Fibroblast of villous mesenchyme (primary cell): ENCODE measurements at regions not wholly inside any gene's neighbourhood (a gene's known extent, or its start where the extent isn't known, plus 50 kb on each side); places are given as distances from the start of the nearest gene placed in this dataset.

Experiments
- DNase-seq: peaks from one replicate; pipeline ENCODE4 v3.0.0-alpha.2; 2010; ENCODE audit warnings: low read depth
- H3K4me3 ChIP-seq: 2 replicates; pipeline ENCODE4 v1.5.1; 2011; ENCODE audit warnings: low read depth, mild to moderate bottlenecking, low read length
- CTCF ChIP-seq: IDR thresholded peaks from 2 replicates; pipeline ENCODE4 v1.5.1; 2012; ENCODE audit warnings: low read depth, mild to moderate bottlenecking, low read length; ENCODE audit not compliant: insufficient read depth

GRCh38 chr10:43901744-43902504, 253.2 kb upstream of the ZNF32 start:
- H3K4me3 ChIP-seq = no peak overlapping the region
- no peak for TF ChIP-seq CTCF
- DNase-seq = no peak

DNA sequence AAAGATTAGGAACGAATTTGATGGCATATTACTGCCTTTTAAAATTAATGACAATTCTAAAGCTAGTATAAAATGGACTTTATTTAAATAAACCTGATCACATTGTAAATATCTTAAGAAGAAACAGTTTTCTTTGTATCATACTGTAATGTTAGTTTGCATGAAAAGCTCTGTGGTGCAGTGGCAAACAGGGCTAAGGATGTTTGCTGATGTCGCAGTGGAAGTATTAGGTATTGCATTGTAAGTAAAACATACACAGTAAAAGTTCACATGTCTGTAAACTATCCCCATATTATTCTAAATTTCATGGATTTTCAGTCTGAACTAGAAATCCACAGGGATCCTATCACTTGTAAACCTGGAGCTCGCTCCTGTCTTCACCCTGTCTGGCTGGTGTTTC, 252.6 kb upstream of the ZNF32 start:
- peak; percentile 27 for TF ChIP-seq CTCF
- H3K4me3 ChIP-seq = no peak overlapping the region
- no peak for DNase-seq

- no peak for TF ChIP-seq CTCF
- H3K4me3 ChIP-seq = no peak overlapping the region
- no peak for DNase-seq
Observed at GRCh38 chr10:43900571-43900970, 251.9 kb upstream of the ZNF32 start.

GRCh38 chr10:43899224-43899959, 250.7 kb upstream of the ZNF32 start:
- no peak overlapping the region for H3K4me3 ChIP-seq
- no peak for TF ChIP-seq CTCF
- no peak for DNase-seq

DNA sequence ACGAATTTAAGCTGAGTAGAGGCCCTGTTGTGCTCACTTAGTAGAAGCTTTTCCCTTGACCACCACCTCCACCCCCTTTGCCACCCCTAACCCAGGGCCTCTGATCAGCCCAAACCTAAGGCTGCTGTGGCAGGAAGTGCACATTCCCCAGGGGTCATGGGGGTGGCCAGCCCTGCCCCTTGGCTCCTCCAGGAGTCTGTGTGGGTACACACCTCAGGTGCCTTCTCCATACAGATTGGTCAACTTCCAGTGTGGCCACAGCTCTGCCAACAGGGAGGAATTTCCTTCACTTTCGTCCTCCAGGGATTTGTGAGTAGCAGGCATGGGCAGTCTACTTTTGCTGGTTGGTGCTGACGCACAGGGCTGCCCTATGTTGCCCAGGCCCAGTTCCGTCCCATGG, 249.9 kb upstream of the ZNF32 start:
- no peak for DNase-seq
- no peak for TF ChIP-seq CTCF
- H3K4me3 ChIP-seq = no peak overlapping the region

GRCh38 chr10:43897765-43898419, 249.2 kb upstream of the ZNF32 start:
- no peak overlapping the region for H3K4me3 ChIP-seq
- no peak for DNase-seq
- no peak for TF ChIP-seq CTCF
